BLaER1 (cell line): ENCODE measurements at regions not wholly inside any gene's neighbourhood (a gene's known extent, or its start where the extent isn't known, plus 50 kb on each side); places are given as distances from the start of the nearest gene placed in this dataset.

Experiments
- H3K27ac ChIP-seq: shearing (Covaris generic); formaldehyde crosslinking; 2 replicates; pipeline ENCODE4 v1.8.1; 2022
- H3K27me3 ChIP-seq: shearing (Covaris generic); formaldehyde crosslinking; 2 replicates; pipeline ENCODE4 v1.8.1; 2022
- H3K36me3 ChIP-seq: shearing (Covaris generic); formaldehyde crosslinking; 2 replicates; pipeline ENCODE4 v1.8.1; 2022
- H3K4me1 ChIP-seq: shearing (Covaris generic); formaldehyde crosslinking; 2 replicates; pipeline ENCODE4 v1.8.1; 2022
- H3K4me2 ChIP-seq: shearing (Covaris generic); formaldehyde crosslinking; 2 replicates; pipeline ENCODE4 v1.8.1; 2022
- H3K4me3 ChIP-seq: shearing (Covaris generic); formaldehyde crosslinking; 2 replicates; pipeline ENCODE4 v1.8.1; 2022
- H3K9ac ChIP-seq: shearing (Covaris generic); formaldehyde crosslinking; 2 replicates; pipeline ENCODE4 v1.8.1; 2022
- H3K9me3 ChIP-seq: shearing (Covaris generic); formaldehyde crosslinking; 2 replicates; pipeline ENCODE4 v1.8.1; 2022
- H4K20me1 ChIP-seq: shearing (Covaris generic); formaldehyde crosslinking; 2 replicates; pipeline ENCODE4 v1.8.1; 2022
- Cebpa-rat ChIP-seq: shearing (Covaris generic); IDR thresholded peaks from 2 replicates; pipeline ENCODE4 v1.8.1; 2022

DNA sequence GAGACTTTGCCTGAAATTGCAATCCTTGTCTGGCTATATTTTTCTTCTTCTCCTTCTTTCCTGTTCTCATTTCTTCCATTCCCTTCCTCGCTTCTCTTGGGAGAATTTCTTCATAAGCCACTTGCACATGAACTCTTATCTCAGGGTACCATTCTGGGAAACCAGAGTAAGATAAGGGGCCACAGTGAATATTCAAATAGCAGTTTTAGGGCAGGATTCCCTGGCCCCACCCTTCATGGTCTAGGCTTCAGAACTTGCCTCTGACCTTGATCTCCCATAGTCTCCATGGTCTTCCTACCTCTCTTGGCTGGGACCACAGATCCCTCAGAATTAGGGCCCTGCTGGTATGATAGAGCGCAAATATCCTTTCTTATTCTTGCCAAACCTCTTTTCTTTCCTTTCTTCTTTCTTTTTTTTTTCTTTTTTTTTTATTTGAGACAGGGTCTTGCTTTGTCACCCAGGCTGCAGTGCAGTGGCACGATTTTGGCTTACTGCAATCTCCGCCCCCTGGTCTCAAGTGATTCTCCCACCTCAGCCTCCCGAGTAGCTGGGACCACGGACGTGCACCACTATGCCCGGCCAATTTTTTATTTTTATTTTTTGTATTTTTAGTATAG, 123.0 kb upstream of the CITED2 start:
- H3K9ac ChIP-seq: no peak overlapping the region
- H4K20me1 ChIP-seq: no peaks in the 10 kb centered on the region
- no peaks in the 10 kb centered on the region for H3K36me3 ChIP-seq
- H3K4me2 ChIP-seq: no peak overlapping the region
- H3K4me1 ChIP-seq: no peaks in the 10 kb centered on the region
- no peaks in the 10 kb centered on the region for H3K9me3 ChIP-seq
- H3K27ac ChIP-seq: no peak overlapping the region
- H3K27me3 ChIP-seq: no peaks in the 10 kb centered on the region
- no peak overlapping the region for H3K4me3 ChIP-seq
- no peak for TF ChIP-seq Cebpa-rat

- Histone ChIP-seq H3K27me3 (no peaks in the 10 kb centered on the region), H3K9ac (no peak overlapping the region), H3K4me2 (no peak overlapping the region), H3K9me3 (no peaks in the 10 kb centered on the region), H3K27ac (no peak overlapping the region), H3K4me1 (no peaks in the 10 kb centered on the region), H4K20me1 (no peaks in the 10 kb centered on the region), H3K4me3 (no peak overlapping the region), H3K36me3 (no peaks in the 10 kb centered on the region)
- TF ChIP-seq Cebpa-rat: no peak
These were observed 122.4 kb upstream of the CITED2 start for GRCh38 chr6:139496654-139497344.

DNA sequence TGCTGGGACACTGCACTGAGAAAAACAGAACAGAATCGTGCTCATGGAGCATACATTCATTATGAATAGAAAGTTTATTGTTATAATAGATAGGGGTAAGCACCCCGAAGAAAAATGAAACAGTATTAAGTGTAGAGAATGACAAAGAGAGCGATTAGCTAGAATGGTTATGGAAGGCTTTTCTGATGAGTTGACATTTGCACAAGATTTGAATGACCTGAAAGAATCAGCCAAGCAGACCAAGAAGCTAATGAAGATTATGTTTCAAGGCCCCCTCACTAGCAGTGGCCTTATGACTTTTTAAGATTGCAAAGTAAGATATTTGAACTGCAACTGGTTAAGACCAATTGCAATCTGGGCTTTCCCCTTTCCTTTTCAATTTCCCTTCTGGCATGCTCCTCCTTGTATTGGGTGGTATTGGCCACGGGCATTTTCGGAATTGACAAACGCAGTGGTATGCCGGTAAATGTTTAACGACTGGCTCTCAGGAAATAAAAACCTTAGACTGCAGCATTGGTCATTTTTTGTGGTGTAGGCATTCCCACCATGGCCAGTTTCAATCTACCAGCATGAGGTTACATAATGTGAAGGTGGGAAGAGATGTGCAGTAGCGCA, 120.0 kb upstream of the CITED2 start:
- no peak for TF ChIP-seq Cebpa-rat
- no peaks in the 10 kb centered on the region for H3K9me3 ChIP-seq
- no peaks in the 10 kb centered on the region for H3K36me3 ChIP-seq
- no peak overlapping the region for H3K4me2 ChIP-seq
- H4K20me1 ChIP-seq: no peaks in the 10 kb centered on the region
- no peak overlapping the region for H3K4me3 ChIP-seq
- no peak overlapping the region for H3K27ac ChIP-seq
- H3K4me1 ChIP-seq: no peaks in the 10 kb centered on the region
- no peak overlapping the region for H3K9ac ChIP-seq
- no peaks in the 10 kb centered on the region for H3K27me3 ChIP-seq

- TF ChIP-seq Cebpa-rat: no peak
- no peaks in the 10 kb centered on the region for H4K20me1 ChIP-seq
These were observed 116.0 kb upstream of the CITED2 start for GRCh38 chr6:139490482-139490881.

DNA sequence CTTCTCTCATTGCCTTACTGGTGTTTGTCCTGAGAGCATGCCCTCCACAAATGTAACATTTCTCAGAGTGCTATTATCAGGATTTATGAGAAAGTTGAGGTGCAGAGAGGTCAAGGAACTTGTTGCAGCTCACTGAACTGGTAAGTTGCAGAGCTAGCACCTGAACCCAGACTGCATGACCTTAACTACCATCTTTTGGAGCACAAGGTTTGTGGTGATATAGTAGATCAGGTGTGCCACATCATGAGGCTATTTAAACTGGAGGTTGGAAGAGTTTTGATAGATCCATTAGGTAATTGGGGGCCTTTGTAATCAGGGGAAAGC, 112.0 kb upstream of the CITED2 start:
- TF ChIP-seq Cebpa-rat: no peak
- H3K27ac ChIP-seq: no peak overlapping the region
- no peak overlapping the region for H3K4me2 ChIP-seq
- H3K36me3 ChIP-seq: no peaks in the 10 kb centered on the region
- H3K27me3 ChIP-seq: no peaks in the 10 kb centered on the region
- H4K20me1 ChIP-seq: no peaks in the 10 kb centered on the region
- H3K9me3 ChIP-seq: no peaks in the 10 kb centered on the region
- no peak overlapping the region for H3K4me3 ChIP-seq
- H3K4me1 ChIP-seq: peaks cover 12% of the 10 kb centered on the region
- H3K9ac ChIP-seq: no peak overlapping the region

More at GRCh38 chr6:139490482-139490881, 116.0 kb upstream of the CITED2 start:
- no peaks in the 10 kb centered on the region for H3K27me3 ChIP-seq
- H3K36me3 ChIP-seq: no peaks in the 10 kb centered on the region
- H3K9me3 ChIP-seq: no peaks in the 10 kb centered on the region
- H3K9ac ChIP-seq: no peak overlapping the region
- no peak overlapping the region for H3K27ac ChIP-seq
- no peak overlapping the region for H3K4me3 ChIP-seq
- H3K4me1 ChIP-seq: no peaks in the 10 kb centered on the region
- no peak overlapping the region for H3K4me2 ChIP-seq

DNA sequence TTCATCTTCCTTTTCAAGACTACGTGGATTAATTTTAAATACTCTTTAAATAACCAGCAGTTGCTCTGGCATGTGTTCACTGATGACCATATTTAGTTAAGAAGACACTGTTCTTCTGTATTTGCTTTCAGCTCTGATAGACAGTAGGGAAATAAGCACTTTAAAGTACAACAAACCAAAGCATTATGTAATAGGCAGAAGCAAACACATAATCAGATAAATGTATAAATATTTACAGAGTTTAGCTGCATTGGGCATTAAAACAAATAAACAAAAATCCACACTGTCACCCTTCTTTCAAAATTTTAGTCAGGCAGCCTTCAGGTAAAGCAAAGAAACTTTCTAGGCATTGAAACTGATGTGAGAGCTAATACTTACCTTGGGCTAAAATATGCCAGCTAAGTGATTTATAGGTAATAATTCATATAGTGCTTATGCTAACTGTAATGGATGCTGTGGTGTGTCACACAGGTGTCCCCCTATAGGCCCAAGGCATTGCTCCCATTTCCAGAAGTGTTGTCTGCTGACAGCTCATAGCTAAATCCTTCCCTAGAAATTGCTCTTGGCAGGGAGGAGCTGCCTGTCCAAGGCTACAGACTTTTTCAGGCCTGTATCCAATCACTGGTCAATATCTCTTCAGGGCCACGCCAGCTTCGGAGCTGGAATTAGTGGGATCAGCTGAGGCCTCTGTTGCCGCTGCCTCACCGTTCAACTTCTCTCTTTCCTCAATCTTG, 111.5 kb upstream of the CITED2 start:
- no peaks in the 10 kb centered on the region for H3K36me3 ChIP-seq
- H4K20me1 ChIP-seq: no peaks in the 10 kb centered on the region
- H3K27me3 ChIP-seq: no peaks in the 10 kb centered on the region
- H3K4me1 ChIP-seq: peaks cover 12% of the 10 kb centered on the region
- no peak for TF ChIP-seq Cebpa-rat
- no peak overlapping the region for H3K4me3 ChIP-seq
- no peak overlapping the region for H3K9ac ChIP-seq
- no peak overlapping the region for H3K27ac ChIP-seq
- no peak overlapping the region for H3K4me2 ChIP-seq
- no peaks in the 10 kb centered on the region for H3K9me3 ChIP-seq

DNA sequence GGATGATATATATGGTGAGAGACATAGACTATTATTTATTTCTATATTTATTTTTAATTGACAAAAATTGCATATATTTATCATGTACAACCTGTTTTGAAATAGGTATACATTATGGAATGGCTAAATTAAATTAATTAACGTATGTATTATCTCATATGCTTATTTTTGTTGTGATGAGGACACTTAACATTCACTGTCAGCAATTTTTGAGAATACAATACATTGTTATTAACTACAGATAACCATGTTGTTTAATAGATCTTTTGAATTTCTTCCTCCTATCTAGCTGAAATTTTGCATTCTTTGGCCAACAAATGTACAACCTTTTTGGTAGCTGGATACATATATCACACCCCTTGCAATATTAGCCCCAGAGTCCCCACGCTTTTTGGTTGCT, 110.7 kb upstream of the CITED2 start:
- Histone ChIP-seq H3K4me3 (no peak overlapping the region), H3K9ac (no peak overlapping the region), H3K4me2 (no peak overlapping the region), H4K20me1 (no peaks in the 10 kb centered on the region), H3K9me3 (no peaks in the 10 kb centered on the region), H3K27me3 (no peaks in the 10 kb centered on the region), H3K36me3 (no peaks in the 10 kb centered on the region), H3K27ac (no peak overlapping the region), H3K4me1 (peaks cover 12% of the 10 kb centered on the region)
- TF ChIP-seq Cebpa-rat: no peak

GRCh38 chr6:139483079-139483478, 108.6 kb upstream of the CITED2 start:
- no peak overlapping the region for H3K4me3 ChIP-seq
- H3K36me3 ChIP-seq: no peaks in the 10 kb centered on the region
- no peak overlapping the region for H3K9ac ChIP-seq
- H3K4me1 ChIP-seq: peaks cover 12% of the 10 kb centered on the region
- no peak overlapping the region for H3K27ac ChIP-seq
- H4K20me1 ChIP-seq: no peaks in the 10 kb centered on the region
- no peak for TF ChIP-seq Cebpa-rat
- H3K4me2 ChIP-seq: no peak overlapping the region
- no peaks in the 10 kb centered on the region for H3K27me3 ChIP-seq
- no peaks in the 10 kb centered on the region for H3K9me3 ChIP-seq

- H3K4me2 ChIP-seq: peak overlapping the region; percentile 8; the same call in 1 of the 2 replicates
- H3K4me1 ChIP-seq: peaks cover 12% of the 10 kb centered on the region
- no peak for TF ChIP-seq Cebpa-rat
- H3K27ac ChIP-seq: no peak overlapping the region
- H4K20me1 ChIP-seq: no peaks in the 10 kb centered on the region
- no peaks in the 10 kb centered on the region for H3K27me3 ChIP-seq
- no peak overlapping the region for H3K4me3 ChIP-seq
- H3K36me3 ChIP-seq: no peaks in the 10 kb centered on the region
- H3K9ac ChIP-seq: no peak overlapping the region
- H3K9me3 ChIP-seq: no peaks in the 10 kb centered on the region
These were observed 107.8 kb upstream of the CITED2 start for GRCh38 chr6:139482287-139482686.
